Body of pancreas (tissue), 4 donors: ENCODE measurements at regions not wholly inside any gene's neighbourhood (a gene's known extent, or its start where the extent isn't known, plus 50 kb on each side); places are given as distances from the start of the nearest gene placed in this dataset.

Experiments used
- ATAC-seq: fragments of 150-250 bp; one replicate; pipeline ENCODE4 v1.9.1; 2016
- DNase-seq, 4 donors: peaks; one replicate each; pipeline ENCODE4 v3.0.0-alpha.2; 2019
- H3K27ac ChIP-seq, 4 donors: fragments of 200-600 bp; sonication (generic); 1 replicate in 3 of 4; 2 replicates in 1 of 4; pipeline versions ENCODE4 v1.5.1 to v1.6.1; 2016 to 2019; ENCODE audit warnings: mild to moderate bottlenecking in 1 of 4, mixed read lengths in 1 of 4, moderate library complexity in 1 of 4
- H3K27me3 ChIP-seq, 2 donors: fragments of 200-600 bp; sonication (generic); one replicate each; pipeline ENCODE4 v1.6.0; 2016; ENCODE audit warnings: mild to moderate bottlenecking in 1 of 2
- H3K36me3 ChIP-seq, 2 donors: fragments of 200-600 bp; sonication (generic); replicated peaks in 1 of 2; 2 replicates each; pipeline ENCODE4 v1.5.1; 2016; ENCODE audit warnings: low read depth in 2 of 2; ENCODE audit not compliant: insufficient read depth in 1 of 2
- H3K4me1 ChIP-seq: fragments of 200-600 bp; sonication (generic); one replicate; pipeline ENCODE4 v1.6.0; 2016
- H3K4me3 ChIP-seq, 2 donors: fragments of 200-600 bp; sonication (generic); 1 replicate in 1 of 2; 2 replicates in 1 of 2; pipeline ENCODE4 v1.5.1; 2016 to 2019
- H3K9me3 ChIP-seq, 3 donors: fragments of 200-600 bp; sonication (generic); 1 replicate in 2 of 3; 2 replicates in 1 of 3; pipeline ENCODE4 v1.5.1; 2016
- CTCF ChIP-seq, 7 experiments: fragments of 450-650 bp in 4 of 7; fragments of 200-600 bp in 3 of 7; sonication (generic) in 3 of 7; IDR thresholded peaks; one replicate each; pipeline ENCODE4 v1.5.1; 2016 to 2019; ENCODE audit warnings: antibody characterized with exemption in 7 of 7
- POLR2A ChIP-seq, 3 donors: fragments of 450-650 bp; IDR thresholded peaks; one replicate each; pipeline ENCODE4 v1.6.1; 2016; ENCODE audit warnings: antibody characterized with exemption in 3 of 3, mild to moderate bottlenecking in 2 of 3
- WGBS, 2 donors: methylation state at CpG; one replicate each; pipeline ENCODE4 v1.1.5; 2017; 5-methylcytosine and 5-hydroxymethylcytosine counted together
- intact Hi-C: fragments of 100-400 bp; cut with DNase I; formaldehyde crosslinking; loops from one replicate; pipeline ENCODE4 v1.15.1; 2023

- TF ChIP-seq CTCF (IDR thresholded peaks at IDR 0.05) (no peak), POLR2A (IDR thresholded peaks at IDR 0.05) (no peak)
- intact Hi-C loops = no loop called here
- DNase-seq (no peak), ATAC-seq (no peak)
- Histone ChIP-seq H3K9me3 (peaks cover 0 to 6% (median 0%) of the 10 kb centered on the region in 3 donors), H3K36me3 (no peaks in the 10 kb centered on the region), H3K27me3 (no peaks in the 10 kb centered on the region), H3K27ac (no peak overlapping the region), H3K4me3 (no peak overlapping the region), H3K4me1 (no peaks in the 10 kb centered on the region)
- 55 to 68% methylated on average over 4 of the region's 4 CpGs for WGBS, 2 donors
These were observed 238.5 kb upstream of the LRRN1 start for GRCh38 chr3:3560591-3561311.

GRCh38 chr3:3559786-3560185 is 239.4 kb upstream of the LRRN1 start:
- intact Hi-C loops = no loop called here
- Histone ChIP-seq H3K27me3 (no peaks in the 10 kb centered on the region), H3K4me1 (no peaks in the 10 kb centered on the region), H3K27ac (no peak overlapping the region), H3K36me3 (no peaks in the 10 kb centered on the region), H3K9me3 (peaks cover 0 to 6% (median 0%) of the 10 kb centered on the region in 3 donors), H3K4me3 (no peak overlapping the region)
- no peak for ATAC-seq
- no peak for DNase-seq
- 63 to 79% methylated on average over 2 of the region's 2 CpGs for WGBS, 2 donors
- TF ChIP-seq CTCF (IDR thresholded peaks at IDR 0.05) (no peak), POLR2A (IDR thresholded peaks at IDR 0.05) (no peak)

- no peaks in the 10 kb centered on the region for H3K4me1 ChIP-seq
- H3K27me3 ChIP-seq = no peaks in the 10 kb centered on the region
- H3K36me3 ChIP-seq = no peaks in the 10 kb centered on the region
- no peak for TF ChIP-seq CTCF (IDR thresholded peaks at IDR 0.05)
- TF ChIP-seq POLR2A (IDR thresholded peaks at IDR 0.05) = no peak
- intact Hi-C loops = no loop called here
- 74 to 78% methylated on average over 3 of the region's 3 CpGs for WGBS, 2 donors
- DNase-seq (no peak), ATAC-seq (no peak)
- H3K9me3 ChIP-seq = peaks cover 0 to 6% (median 0%) of the 10 kb centered on the region in 3 donors
- no peak overlapping the region for H3K4me3 ChIP-seq
- no peak overlapping the region for H3K27ac ChIP-seq
These were observed 243.2 kb upstream of the LRRN1 start for GRCh38 chr3:3556078-3556477.

- intact Hi-C loops = no loop called here
- DNase-seq = no peak
- no peaks in the 10 kb centered on the region for H3K36me3 ChIP-seq
- no peaks in the 10 kb centered on the region for H3K9me3 ChIP-seq
- H3K27me3 ChIP-seq = no peaks in the 10 kb centered on the region
- no peak overlapping the region for H3K27ac ChIP-seq
- TF ChIP-seq POLR2A (IDR thresholded peaks at IDR 0.05) = no peak
- TF ChIP-seq CTCF (IDR thresholded peaks at IDR 0.05) = no peak
- H3K4me3 ChIP-seq = no peak overlapping the region
- 82 to 86% methylated on average over 6 of the region's 6 CpGs for WGBS, 2 donors
- ATAC-seq = no peak
- H3K4me1 ChIP-seq = no peaks in the 10 kb centered on the region
These were observed 246.0 kb upstream of the LRRN1 start for GRCh38 chr3:3553236-3553635.

- Histone ChIP-seq H3K4me1 (no peaks in the 10 kb centered on the region), H3K9me3 (no peaks in the 10 kb centered on the region), H3K27me3 (no peaks in the 10 kb centered on the region), H3K36me3 (no peaks in the 10 kb centered on the region), H3K4me3 (no peak overlapping the region), H3K27ac (no peak overlapping the region)
- TF ChIP-seq POLR2A (IDR thresholded peaks at IDR 0.05) = no peak
- intact Hi-C loops = no loop called here
- ATAC-seq (no peak), DNase-seq (no peak)
- WGBS, 2 donors = 68 to 75% methylated on average over 3 of the region's 3 CpGs
These were observed 246.5 kb upstream of the LRRN1 start for GRCh38 chr3:3552761-3553160.
